Osteoblast (primary cell): ENCODE measurements at regions not wholly inside any gene's neighbourhood (a gene's known extent, or its start where the extent isn't known, plus 50 kb on each side); places are given as distances from the start of the nearest gene placed in this dataset.

Source experiments
- DNase-seq: peaks from one replicate; pipeline ENCODE4 v3.0.0; 2011; ENCODE audit warnings: low spot score, mixed read lengths; ENCODE audit not compliant: insufficient read length; ENCODE audit errors: missing footprints
- H2AFZ ChIP-seq: 2 replicates; pipeline ENCODE4 v1.6.0; 2011; ENCODE audit warnings: mild to moderate bottlenecking, low read length
- H3K27ac ChIP-seq: 2 replicates; pipeline ENCODE4 v1.5.1; 2011; ENCODE audit warnings: mild to moderate bottlenecking, low read depth, low read length, moderate library complexity
- H3K27me3 ChIP-seq: 2 replicates; pipeline ENCODE4 v1.6.0; 2012; ENCODE audit warnings: mild to moderate bottlenecking, control low read depth, inconsistent platforms, low read length, moderate library complexity; ENCODE audit not compliant: insufficient read depth
- H3K36me3 ChIP-seq: 2 replicates; pipeline ENCODE4 v1.5.1; 2011; ENCODE audit warnings: mild to moderate bottlenecking, low read length, control low read depth, moderate library complexity; ENCODE audit not compliant: insufficient read depth
- H3K4me1 ChIP-seq: 2 replicates; pipeline ENCODE4 v1.5.1; 2011; ENCODE audit warnings: mild to moderate bottlenecking, low read length, control low read depth, moderate library complexity; ENCODE audit not compliant: insufficient read depth
- H3K4me2 ChIP-seq: 2 replicates; pipeline ENCODE4 v1.6.0; 2011; ENCODE audit warnings: mild to moderate bottlenecking, low read length; ENCODE audit not compliant: insufficient read depth
- H3K4me3 ChIP-seq: fragments of 200-600 bp; sonication (generic); 3 replicates; pipeline ENCODE4 v1.5.1; 2012; ENCODE audit warnings: mild to moderate bottlenecking, low read length, inconsistent platforms; ENCODE audit not compliant: insufficient read depth
- H3K79me2 ChIP-seq: 2 replicates; pipeline ENCODE4 v1.6.0; 2012; ENCODE audit warnings: mild to moderate bottlenecking, low read length, control low read depth, inconsistent platforms; ENCODE audit not compliant: insufficient read depth
- H3K9me3 ChIP-seq: 2 replicates; pipeline ENCODE4 v1.5.1; 2011; ENCODE audit warnings: low read depth, low read length, control low read depth
- H4K20me1 ChIP-seq: 2 replicates; pipeline ENCODE4 v1.6.0; 2012; ENCODE audit warnings: mild to moderate bottlenecking, low read length, control low read depth; ENCODE audit not compliant: insufficient read depth
- CTCF ChIP-seq: IDR thresholded peaks from 2 replicates; pipeline ENCODE4 v1.5.1; 2011; ENCODE audit warnings: mild to moderate bottlenecking, low read depth, low read length, moderate library complexity; ENCODE audit errors: extremely low read depth

DNA sequence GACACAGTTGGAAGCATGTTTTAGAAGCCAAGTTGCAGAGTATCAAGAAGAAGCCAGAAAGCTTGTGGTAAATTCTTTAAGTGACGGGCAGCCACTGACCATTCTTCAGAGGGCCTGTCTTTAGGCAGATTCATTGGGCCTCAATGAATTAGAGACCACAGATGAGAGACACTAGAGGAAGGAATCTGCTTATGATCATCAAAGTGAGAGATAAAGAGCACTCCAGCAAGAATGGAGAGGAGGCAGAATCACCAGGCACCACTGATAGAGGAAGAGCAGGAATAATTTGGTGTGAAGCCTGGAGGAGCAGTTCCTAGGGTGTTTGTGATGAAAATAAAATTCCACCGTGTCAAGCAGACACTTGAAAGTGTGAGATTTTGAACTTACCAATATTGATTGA lies 365.9 kb upstream of the SLC30A5 start:
- H3K4me1 ChIP-seq: peaks cover 10% of the 10 kb centered on the region
- H3K4me3 ChIP-seq: no peak overlapping the region
- H3K27me3 ChIP-seq: peaks cover 8% of the 10 kb centered on the region
- no peak overlapping the region for H2AFZ ChIP-seq
- no peaks in the 10 kb centered on the region for H3K79me2 ChIP-seq
- no peak overlapping the region for H3K4me2 ChIP-seq
- no peaks in the 10 kb centered on the region for H4K20me1 ChIP-seq
- DNase-seq: no peak
- H3K36me3 ChIP-seq: no peaks in the 10 kb centered on the region
- H3K27ac ChIP-seq: no peak overlapping the region
- TF ChIP-seq CTCF: no peak
- H3K9me3 ChIP-seq: no peaks in the 10 kb centered on the region

- H3K27ac ChIP-seq: no peak overlapping the region
- peaks cover 8% of the 10 kb centered on the region for H3K27me3 ChIP-seq
- H3K79me2 ChIP-seq: no peaks in the 10 kb centered on the region
- no peak overlapping the region for H2AFZ ChIP-seq
- no peaks in the 10 kb centered on the region for H3K9me3 ChIP-seq
- no peak overlapping the region for H3K4me3 ChIP-seq
- no peak for DNase-seq
- peaks cover 10% of the 10 kb centered on the region for H3K4me1 ChIP-seq
- H3K36me3 ChIP-seq: no peaks in the 10 kb centered on the region
- TF ChIP-seq CTCF: no peak
- no peak overlapping the region for H3K4me2 ChIP-seq
- no peaks in the 10 kb centered on the region for H4K20me1 ChIP-seq
Observed at GRCh38 chr5:68729678-68730077, 364.1 kb upstream of the SLC30A5 start.

DNA sequence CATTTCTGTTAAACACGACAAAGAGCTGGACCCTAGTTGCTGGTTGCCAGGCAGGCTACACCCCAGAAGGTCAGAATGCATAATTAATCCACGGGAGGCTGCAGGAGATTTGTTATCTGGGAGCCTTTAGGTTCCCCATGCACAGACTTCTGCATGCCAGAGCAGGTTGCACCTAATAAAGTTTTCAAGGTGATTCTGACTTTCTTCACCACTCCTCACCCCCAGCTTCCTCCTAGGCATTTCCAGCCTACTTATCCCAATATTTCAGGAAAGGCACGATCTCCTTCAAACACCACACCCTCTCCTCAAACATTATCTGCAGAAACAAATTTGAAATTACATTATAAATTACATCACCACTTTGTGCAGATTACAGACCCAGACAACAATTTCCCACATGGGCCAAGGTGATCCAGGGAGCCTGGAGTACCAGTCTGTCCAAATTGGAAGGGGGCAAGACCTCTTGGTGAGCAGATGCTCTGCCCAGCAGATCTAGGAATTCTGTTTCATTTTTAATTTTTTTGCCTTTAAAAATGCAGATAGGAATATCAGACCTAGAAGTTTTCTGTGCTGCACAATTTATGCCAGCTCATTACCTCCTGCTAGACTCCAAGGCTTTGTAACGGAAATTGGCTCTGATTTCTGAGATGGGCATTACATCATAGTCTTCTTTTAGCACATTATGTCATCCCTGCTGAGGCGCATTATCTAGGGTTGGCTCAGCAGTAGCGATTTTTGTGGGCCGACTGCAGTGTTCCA lies 363.4 kb upstream of the SLC30A5 start:
- no peak overlapping the region for H3K4me3 ChIP-seq
- H3K27me3 ChIP-seq: peaks cover 8% of the 10 kb centered on the region
- no peaks in the 10 kb centered on the region for H4K20me1 ChIP-seq
- H3K79me2 ChIP-seq: no peaks in the 10 kb centered on the region
- TF ChIP-seq CTCF: no peak
- no peaks in the 10 kb centered on the region for H3K36me3 ChIP-seq
- peak overlapping the region; percentile 27 for H3K27ac ChIP-seq
- DNase-seq: peak; percentile 49
- peaks cover 10% of the 10 kb centered on the region for H3K4me1 ChIP-seq
- no peaks in the 10 kb centered on the region for H3K9me3 ChIP-seq
- peak overlapping the region; percentile 61 for H3K4me2 ChIP-seq
- H2AFZ ChIP-seq: peak overlapping the region; percentile 46

DNA sequence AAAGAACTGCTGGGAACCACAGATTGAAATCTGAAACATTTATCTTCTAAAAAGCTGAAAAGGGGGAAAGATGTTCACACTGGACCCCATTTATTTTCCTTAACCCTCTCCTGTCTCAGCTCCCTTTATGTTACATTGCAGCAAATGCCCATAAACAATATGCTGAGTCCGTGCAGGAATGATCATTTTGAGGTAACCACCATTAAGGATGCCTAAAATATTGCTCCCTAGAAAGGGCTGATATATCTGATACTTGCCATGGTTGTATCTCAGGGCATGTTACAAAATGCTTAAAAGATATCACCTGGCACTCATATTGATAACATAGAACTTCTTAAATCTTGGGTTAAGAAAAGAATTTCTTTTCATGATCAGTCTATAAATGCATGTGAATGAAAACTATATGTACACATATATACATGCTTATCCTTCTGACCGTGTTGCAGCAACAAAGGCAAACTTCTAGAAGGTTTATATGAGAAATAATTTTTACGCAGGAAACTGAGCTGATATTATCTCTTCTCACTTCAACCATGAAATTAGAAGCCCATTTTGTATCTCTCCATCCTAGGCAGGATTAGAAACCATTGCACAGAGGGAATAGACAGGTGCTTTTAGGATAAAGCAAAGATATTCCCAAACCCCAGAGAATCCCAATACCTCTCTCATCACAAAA lies 362.7 kb upstream of the SLC30A5 start:
- H3K4me1 ChIP-seq: peaks cover 10% of the 10 kb centered on the region
- H3K79me2 ChIP-seq: no peaks in the 10 kb centered on the region
- H3K9me3 ChIP-seq: no peaks in the 10 kb centered on the region
- H2AFZ ChIP-seq: peak overlapping the region; percentile 46
- H3K27ac ChIP-seq: peak overlapping the region; percentile 27
- H3K27me3 ChIP-seq: peaks cover 2% of the 10 kb centered on the region
- H3K4me2 ChIP-seq: peak overlapping the region; percentile 61
- H3K4me3 ChIP-seq: no peak overlapping the region
- no peak for DNase-seq
- no peaks in the 10 kb centered on the region for H4K20me1 ChIP-seq
- no peaks in the 10 kb centered on the region for H3K36me3 ChIP-seq
- TF ChIP-seq CTCF: no peak
